ACC112 (cell line): ENCODE measurements at regions not wholly inside any gene's neighbourhood (a gene's known extent, or its start where the extent isn't known, plus 50 kb on each side); places are given as distances from the start of the nearest gene placed in this dataset.
A peak's percentile ranks its signal among the peaks of the same experiment; 100 is the strongest.

Experiments used
- H2AFZ ChIP-seq: fragments of 200-600 bp; sonication (generic); one replicate; pipeline ENCODE4 v1.6.0; 2017; ENCODE audit warnings: antibody characterized with exemption, low read length; ENCODE audit not compliant: unreplicated experiment
- H3K27ac ChIP-seq: fragments of 200-600 bp; sonication (generic); 2 replicates; pipeline ENCODE4 v1.5.1; 2014; ENCODE audit warnings: low read depth, mild to moderate bottlenecking, antibody characterized with exemption, low read length, moderate library complexity
- H3K27me3 ChIP-seq: fragments of 200-600 bp; sonication (generic); 2 replicates; pipeline ENCODE4 v1.6.1; 2014; ENCODE audit warnings: mild to moderate bottlenecking, antibody characterized with exemption, low read length, moderate library complexity, mixed read lengths; ENCODE audit not compliant: insufficient read depth
- H3K36me3 ChIP-seq: fragments of 200-600 bp; sonication (generic); 2 replicates; pipeline ENCODE4 v1.6.1; 2016; ENCODE audit warnings: mild to moderate bottlenecking, antibody characterized with exemption, low read length, moderate library complexity, mixed read lengths; ENCODE audit not compliant: insufficient read depth
- H3K4me1 ChIP-seq: fragments of 200-600 bp; sonication (generic); one replicate; pipeline ENCODE4 v1.6.1; 2016; ENCODE audit warnings: low read length, mixed read lengths; ENCODE audit not compliant: insufficient read depth, unreplicated experiment, control insufficient read depth
- H3K4me3 ChIP-seq: fragments of 200-600 bp; sonication (generic); 2 replicates; pipeline ENCODE4 v1.5.1; 2014; ENCODE audit warnings: mild to moderate bottlenecking, low read depth, low read length
- H3K79me2 ChIP-seq: fragments of 200-600 bp; sonication (generic); one replicate; pipeline ENCODE4 v1.6.0; 2016; ENCODE audit warnings: low read length; ENCODE audit not compliant: control insufficient read depth, unreplicated experiment, insufficient read depth

DNA sequence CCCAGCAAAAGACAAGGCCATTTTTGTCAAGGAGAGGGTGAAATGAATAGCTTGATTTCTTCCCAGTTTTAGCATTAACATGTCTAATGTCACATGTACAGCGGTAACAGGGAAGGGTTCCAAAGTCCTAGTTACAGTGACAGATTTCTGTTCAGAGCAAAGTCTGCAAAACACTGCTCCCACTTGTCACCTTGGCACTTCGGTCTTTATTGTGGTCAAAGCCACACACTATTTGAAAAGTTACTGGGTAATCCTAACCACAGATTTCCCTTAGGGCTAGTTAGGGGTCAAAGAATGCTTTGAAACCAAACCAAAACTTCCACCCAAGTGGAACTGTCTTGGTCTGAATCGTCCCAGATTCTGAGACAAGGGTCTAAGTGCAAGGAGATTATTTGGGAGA lies 455.6 kb downstream of the HS3ST3B1 start:
- Histone ChIP-seq H3K79me2 (no peaks in the 10 kb centered on the region), H3K27me3 (no peaks in the 10 kb centered on the region), H3K4me1 (peaks cover 10% of the 10 kb centered on the region), H2AFZ (no peak overlapping the region), H3K36me3 (no peaks in the 10 kb centered on the region), H3K4me3 (no peak overlapping the region), H3K27ac (no peak overlapping the region)

GRCh38 chr17:14755002-14755401 lies 454.1 kb downstream of the HS3ST3B1 start:
- Histone ChIP-seq H3K4me3 (no peak overlapping the region), H3K79me2 (no peaks in the 10 kb centered on the region), H3K27me3 (no peaks in the 10 kb centered on the region), H2AFZ (no peak overlapping the region), H3K27ac (no peak overlapping the region), H3K4me1 (peaks cover 10% of the 10 kb centered on the region), H3K36me3 (no peaks in the 10 kb centered on the region)

DNA sequence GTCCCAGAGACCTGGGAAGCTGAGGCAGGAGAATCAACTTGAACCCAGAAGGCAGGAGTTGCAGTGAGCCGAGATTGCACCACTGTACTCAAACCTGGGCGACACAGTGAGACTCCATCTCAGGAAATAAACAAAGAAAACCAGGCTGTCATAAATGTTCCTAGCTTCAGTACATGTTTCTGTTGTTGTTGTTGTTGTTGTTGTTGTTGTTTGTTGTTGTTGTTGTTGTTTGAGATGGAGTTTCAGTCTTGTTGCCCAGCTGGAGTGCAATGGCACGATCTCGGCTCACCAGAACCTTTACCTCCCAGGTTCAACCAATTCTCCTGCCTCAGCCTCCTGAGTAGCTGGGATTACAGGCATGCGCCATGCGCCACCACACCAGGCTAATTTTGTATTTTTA lies 452.5 kb downstream of the HS3ST3B1 start:
- Histone ChIP-seq H3K36me3 (no peaks in the 10 kb centered on the region), H3K27me3 (no peaks in the 10 kb centered on the region), H3K4me1 (peaks cover 10% of the 10 kb centered on the region), H3K79me2 (no peaks in the 10 kb centered on the region), H3K4me3 (no peak overlapping the region), H3K27ac (no peak overlapping the region), H2AFZ (no peak overlapping the region)

DNA sequence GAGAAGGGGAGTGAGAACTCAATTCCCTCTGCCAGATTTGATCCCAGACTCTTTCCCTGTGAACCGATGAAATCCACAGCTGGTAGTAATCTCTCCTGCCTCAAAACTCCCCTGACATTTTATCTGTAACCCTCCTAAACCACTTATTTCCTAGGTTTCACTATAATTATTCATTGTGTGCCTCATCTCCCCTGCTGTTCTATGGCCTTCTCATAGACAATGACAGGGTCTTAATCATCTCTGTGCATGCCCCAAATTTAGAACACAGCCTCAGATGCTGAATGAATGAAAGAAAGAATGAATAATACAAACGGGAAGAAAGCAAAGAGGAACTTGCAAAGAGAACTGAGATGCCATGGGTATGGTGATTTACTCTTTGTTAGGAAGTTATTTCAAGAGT lies 451.1 kb downstream of the HS3ST3B1 start:
- Histone ChIP-seq H2AFZ (no peak overlapping the region), H3K27ac (no peak overlapping the region), H3K4me3 (no peak overlapping the region), H3K79me2 (no peaks in the 10 kb centered on the region), H3K36me3 (no peaks in the 10 kb centered on the region), H3K27me3 (no peaks in the 10 kb centered on the region), H3K4me1 (peaks cover 16% of the 10 kb centered on the region)

- no peak overlapping the region for H3K4me3 ChIP-seq
- no peaks in the 10 kb centered on the region for H3K36me3 ChIP-seq
- no peaks in the 10 kb centered on the region for H3K79me2 ChIP-seq
- no peaks in the 10 kb centered on the region for H3K27me3 ChIP-seq
- no peak overlapping the region for H2AFZ ChIP-seq
- peaks cover 17% of the 10 kb centered on the region for H3K4me1 ChIP-seq
- H3K27ac ChIP-seq = no peak overlapping the region
Measured at GRCh38 chr17:14750866-14751265, 450.0 kb downstream of the HS3ST3B1 start.

DNA sequence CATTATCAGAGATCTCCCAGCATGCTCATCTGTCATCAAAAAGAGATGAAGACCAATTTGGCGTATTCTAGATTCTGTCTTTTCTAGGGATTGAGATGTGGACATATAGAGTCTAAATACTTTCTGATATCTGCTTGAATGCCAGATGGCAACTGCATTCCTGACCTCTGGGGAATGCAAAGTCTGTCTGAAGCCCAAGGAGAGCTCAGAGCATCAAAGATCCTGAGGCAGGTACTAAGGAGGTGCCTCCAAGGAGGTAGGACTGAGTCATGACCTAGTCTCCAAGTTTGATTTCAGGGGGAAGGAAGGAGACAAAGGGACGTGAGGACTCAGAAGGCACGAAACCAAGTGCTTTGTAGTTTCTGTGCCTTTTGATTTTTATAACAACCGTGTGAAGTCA lies 448.4 kb downstream of the HS3ST3B1 start:
- H3K79me2 ChIP-seq = no peaks in the 10 kb centered on the region
- H3K36me3 ChIP-seq = no peaks in the 10 kb centered on the region
- no peaks in the 10 kb centered on the region for H3K27me3 ChIP-seq
- no peak overlapping the region for H2AFZ ChIP-seq
- H3K27ac ChIP-seq = no peak overlapping the region
- H3K4me3 ChIP-seq = no peak overlapping the region
- H3K4me1 ChIP-seq = peaks cover 23% of the 10 kb centered on the region

DNA sequence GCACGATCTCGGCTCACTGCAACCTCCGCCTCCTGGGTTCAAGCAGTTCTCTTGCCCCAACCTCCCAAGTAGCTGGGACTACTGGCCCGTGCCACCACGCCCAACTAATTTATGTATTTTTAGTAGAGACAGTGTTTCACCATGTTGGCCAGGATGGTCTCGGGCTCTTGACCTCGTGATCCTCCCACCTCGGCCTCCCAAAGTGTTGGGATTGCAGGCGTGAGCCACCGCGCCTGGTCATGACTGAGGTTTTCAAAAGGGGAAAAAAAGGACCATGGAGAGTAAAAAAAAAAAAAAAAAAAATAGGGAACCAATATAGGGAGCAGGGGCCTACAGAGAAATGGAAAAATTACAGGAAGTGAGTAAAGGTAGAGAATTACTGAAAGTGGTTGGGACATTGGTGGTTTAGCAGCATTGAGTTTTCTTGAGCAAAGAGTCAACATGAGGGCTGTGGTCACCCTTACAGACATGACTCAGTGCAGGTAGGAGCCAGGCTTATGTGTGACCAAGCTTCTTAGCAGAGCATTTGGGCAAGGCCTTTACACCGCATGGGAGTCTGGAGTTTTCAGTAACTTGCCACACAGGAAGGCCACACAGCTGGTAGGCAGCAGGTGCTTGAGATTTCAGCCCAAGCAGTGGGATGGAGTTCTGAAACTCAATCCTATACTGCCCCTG lies 447.3 kb downstream of the HS3ST3B1 start:
- H3K4me1 ChIP-seq = peaks cover 23% of the 10 kb centered on the region
- H3K27me3 ChIP-seq = no peaks in the 10 kb centered on the region
- no peaks in the 10 kb centered on the region for H3K79me2 ChIP-seq
- no peak overlapping the region for H2AFZ ChIP-seq
- H3K27ac ChIP-seq = no peak overlapping the region
- no peaks in the 10 kb centered on the region for H3K36me3 ChIP-seq
- H3K4me3 ChIP-seq = no peak overlapping the region

- H2AFZ ChIP-seq = peak overlapping the region; percentile 18
- no peak overlapping the region for H3K4me3 ChIP-seq
Measured at GRCh38 chr17:14747603-14747950, 446.7 kb downstream of the HS3ST3B1 start.

DNA sequence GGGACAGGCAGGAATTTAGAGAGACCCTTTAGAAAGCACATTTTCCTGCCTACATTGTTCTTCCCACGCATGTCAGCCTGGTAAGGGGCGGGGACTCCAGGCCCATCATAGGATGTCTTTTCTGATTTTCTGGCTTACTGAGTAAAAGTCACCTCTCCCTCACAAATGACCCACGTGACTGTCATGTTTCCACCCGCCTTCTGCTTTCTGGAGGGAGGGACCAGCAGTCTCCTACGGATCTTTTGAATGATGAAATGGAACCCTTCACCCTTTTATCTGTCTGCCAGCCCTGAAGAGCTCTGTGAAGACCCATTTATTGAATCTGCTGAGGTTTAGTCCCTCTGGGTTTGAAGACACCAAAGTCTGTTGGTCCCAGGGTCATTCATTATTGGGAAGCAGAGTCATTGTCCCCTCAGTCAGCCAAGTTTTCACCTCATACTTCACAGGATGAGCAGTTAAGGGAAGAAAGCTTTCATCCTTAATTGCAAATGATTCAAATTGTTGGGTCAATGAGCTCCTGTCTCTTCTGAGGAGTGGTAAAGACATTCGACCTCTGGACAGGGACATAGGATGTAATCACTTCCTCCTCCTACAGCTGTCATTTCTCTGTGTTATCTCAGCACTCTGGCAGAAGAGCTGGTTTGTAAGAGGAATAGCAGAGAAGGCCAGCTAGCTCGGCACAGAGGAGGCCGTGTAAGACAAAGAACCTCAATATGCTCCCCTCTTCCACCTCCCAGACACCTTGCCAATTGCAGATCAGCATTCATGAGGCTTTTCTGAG lies 446.1 kb downstream of the HS3ST3B1 start:
- no peaks in the 10 kb centered on the region for H3K79me2 ChIP-seq
- H3K27ac ChIP-seq = peak overlapping the region; percentile 17
- H3K36me3 ChIP-seq = no peaks in the 10 kb centered on the region
- H2AFZ ChIP-seq = peak overlapping the region; percentile 18
- no peak overlapping the region for H3K4me3 ChIP-seq
- H3K27me3 ChIP-seq = no peaks in the 10 kb centered on the region
- peaks cover 23% of the 10 kb centered on the region for H3K4me1 ChIP-seq

More at GRCh38 chr17:14747603-14747950, 446.7 kb downstream of the HS3ST3B1 start:
- Histone ChIP-seq H3K36me3 (no peaks in the 10 kb centered on the region), H3K27ac (peak overlapping the region; percentile 17; the same call in 1 of the 2 replicates), H3K79me2 (no peaks in the 10 kb centered on the region), H3K4me1 (peaks cover 23% of the 10 kb centered on the region), H3K27me3 (no peaks in the 10 kb centered on the region)

- peak overlapping the region; percentile 2; the same call in 1 of the 2 replicates for H3K4me3 ChIP-seq
- no peaks in the 10 kb centered on the region for H3K36me3 ChIP-seq
- H2AFZ ChIP-seq = peak overlapping the region; percentile 85
- H3K4me1 ChIP-seq = peaks cover 34% of the 10 kb centered on the region
- H3K27me3 ChIP-seq = no peaks in the 10 kb centered on the region
- H3K27ac ChIP-seq = peak overlapping the region; percentile 95
- H3K79me2 ChIP-seq = no peaks in the 10 kb centered on the region
Measured at GRCh38 chr17:14745541-14745940, 444.7 kb downstream of the HS3ST3B1 start.
